Spleen (tissue), 11 donors: ENCODE measurements at regions not wholly inside any gene's neighbourhood (a gene's known extent, or its start where the extent isn't known, plus 50 kb on each side); places are given as distances from the start of the nearest gene placed in this dataset.

Experiments used
- DNase-seq: peaks from one replicate; pipeline ENCODE4 v3.0.0-alpha.2; 2020
- H3K27ac ChIP-seq, 8 donors: fragments of 200-600 bp; sonication (generic) in 7 of 8; 1 replicate in 4 of 8; 2 replicates in 4 of 8; pipeline versions ENCODE4 v1.5.0 to v1.8.0; 2016 to 2021; ENCODE audit warnings: inconsistent platforms in 4 of 8, mild to moderate bottlenecking in 4 of 8, moderate library complexity in 1 of 8
- H3K27me3 ChIP-seq, 7 donors: fragments of 200-600 bp; sonication (generic) in 6 of 7; replicated peaks in 1 of 7; 1 replicate in 4 of 7; 2 replicates in 3 of 7; pipeline versions ENCODE4 v1.5.0 to v1.8.0; 2016 to 2021; ENCODE audit warnings: inconsistent platforms in 3 of 7, mild to moderate bottlenecking in 1 of 7
- H3K36me3 ChIP-seq, 6 donors: fragments of 200-600 bp; sonication (generic) in 5 of 6; 1 replicate in 4 of 6; 2 replicates in 2 of 6; pipeline versions ENCODE4 v1.5.0 to v1.8.0; 2016 to 2021; ENCODE audit warnings: inconsistent platforms in 2 of 6
- H3K4me1 ChIP-seq, 6 donors: fragments of 200-600 bp; sonication (generic) in 5 of 6; 1 replicate in 3 of 6; 2 replicates in 3 of 6; pipeline versions ENCODE4 v1.5.0 to v1.8.0; 2016 to 2021; ENCODE audit warnings: inconsistent platforms in 3 of 6
- H3K4me3 ChIP-seq, 8 donors: fragments of 200-600 bp; sonication (generic) in 7 of 8; 1 replicate in 4 of 8; 2 replicates in 4 of 8; pipeline versions ENCODE4 v1.5.0 to v1.8.0; 2016 to 2021; ENCODE audit warnings: inconsistent platforms in 4 of 8, mild to moderate bottlenecking in 4 of 8, moderate library complexity in 2 of 8
- H3K9me3 ChIP-seq, 8 donors: fragments of 200-600 bp; sonication (generic) in 7 of 8; 1 replicate in 4 of 8; 2 replicates in 4 of 8; pipeline versions ENCODE4 v1.5.0 to v1.8.0; 2016 to 2021; ENCODE audit warnings: inconsistent platforms in 4 of 8
- CTCF ChIP-seq, 11 experiments: fragments of 200-600 bp in 7 of 11; fragments of 450-650 bp in 4 of 11; sonication (generic) in 4 of 11; IDR thresholded peaks in 8 of 11; conservative IDR thresholded peaks in 3 of 11; 1 replicate in 7 of 11; 2 replicates in 4 of 11; pipeline versions ENCODE4 v1.4.0 to v1.8.0; 2016 to 2021; ENCODE audit warnings: antibody characterized with exemption in 11 of 11, inconsistent platforms in 4 of 11, mild to moderate bottlenecking in 1 of 11
- POLR2A ChIP-seq, 3 donors: fragments of 450-650 bp; IDR thresholded peaks; one replicate each; pipeline ENCODE4 v1.5.1; 2017; ENCODE audit warnings: antibody characterized with exemption in 3 of 3, mild to moderate bottlenecking in 1 of 3
- POLR2AphosphoS5 ChIP-seq, 3 donors: sonication (generic); formaldehyde crosslinking; IDR thresholded peaks; one replicate each; pipeline ENCODE4 v1.5.1; 2017; ENCODE audit warnings: antibody characterized with exemption in 3 of 3
- WGBS, 5 donors: extraction: QIAGEN DNeasy Blood & Tissue Kit in 3 of 5; methylation state at CpG; one replicate each; pipeline versions ENCODE4 v1.1.5 to v1.1.7; 2013 to 2018; 5-methylcytosine and 5-hydroxymethylcytosine counted together
- intact Hi-C: fragments of 100-400 bp; cut with DNase I; formaldehyde crosslinking; loops from one replicate; pipeline ENCODE4 v1.15.0; 2023; ENCODE audit warnings: low total_unique reads
- donor health status: healthy with polysubstance abuse.
- donor health status: DM: no; HTN: no; CAD: no; lungs with moderate emphysema.
- donor health status: DM: no; HTN: no; CAD: no.
- donor health status: Bipolar disorder and iron deficiency.
- donor health status: healthy.
- donor health status: DM: no; HTN: no; CAD: no.
- donor health status: DM: yes; HTN: yes; CAD: no.

DNA sequence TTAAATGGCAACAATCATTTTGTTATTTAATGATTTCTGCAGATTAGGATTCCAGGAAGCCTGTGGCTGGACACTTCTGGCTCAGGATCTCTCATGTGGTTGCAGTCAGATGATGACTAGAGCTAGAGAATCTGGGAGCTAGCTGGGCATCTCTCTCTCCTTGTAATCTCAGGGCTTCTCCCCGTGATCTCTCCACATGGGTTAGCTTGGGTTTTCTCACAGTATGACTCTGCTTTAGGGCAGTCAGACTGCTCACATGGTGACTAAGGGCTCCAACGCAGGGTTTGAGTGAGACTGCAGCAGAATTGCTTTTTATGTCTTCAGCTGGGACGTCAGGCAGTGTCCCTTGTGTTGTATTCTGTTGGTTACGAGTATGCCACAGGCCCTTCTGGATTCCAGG is 361.4 kb downstream of the CBLL2 start:
- no peak for TF ChIP-seq CTCF (IDR thresholded peaks at IDR 0.05 in 8 of 11, conservative IDR thresholded peaks at IDR 0.05 in 3 of 11)
- no peak for TF ChIP-seq POLR2AphosphoS5 (IDR thresholded peaks at IDR 0.05)
- no peak for TF ChIP-seq POLR2A (IDR thresholded peaks at IDR 0.05)
- intact Hi-C loops = no loop called here

DNA sequence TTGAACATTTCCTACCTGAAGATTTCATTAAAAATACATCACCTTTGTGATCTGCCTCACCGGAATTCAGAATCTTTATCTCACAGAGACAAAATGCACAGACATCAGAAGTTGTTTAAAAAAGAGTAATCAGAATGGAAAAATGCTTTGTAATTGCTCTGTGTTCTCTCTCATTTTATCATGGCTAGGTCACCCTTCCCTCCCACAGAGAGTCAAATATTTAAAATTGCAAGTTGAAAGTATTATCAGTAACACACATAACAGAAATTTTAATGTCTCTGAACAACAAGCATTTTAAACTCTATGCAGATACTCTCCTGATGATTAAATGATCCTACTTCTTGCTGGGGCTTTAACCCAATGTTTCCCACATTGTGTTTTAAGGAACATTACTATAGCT is 362.0 kb downstream of the CBLL2 start:
- Histone ChIP-seq H3K4me1 (no peaks in the 10 kb centered on the region), H3K9me3 (no peaks in the 10 kb centered on the region), H3K27ac (no peak overlapping the region), H3K36me3 (no peaks in the 10 kb centered on the region), H3K4me3 (no peak overlapping the region), H3K27me3 (no peaks in the 10 kb centered on the region)
- intact Hi-C loops = no loop called here
- no peak for TF ChIP-seq CTCF (IDR thresholded peaks at IDR 0.05 in 8 of 11, conservative IDR thresholded peaks at IDR 0.05 in 3 of 11)
- no peak for TF ChIP-seq POLR2A (IDR thresholded peaks at IDR 0.05)
- TF ChIP-seq POLR2AphosphoS5 (IDR thresholded peaks at IDR 0.05) = no peak
- 67 to 91% (median 84%) methylated on average over 1 of the region's 1 CpG for WGBS, 5 donors
- DNase-seq = no peak

More for the DNA sequence above, 361.4 kb downstream of the CBLL2 start:
- Histone ChIP-seq H3K4me3 (no peak overlapping the region), H3K4me1 (no peaks in the 10 kb centered on the region), H3K27ac (no peak overlapping the region), H3K36me3 (no peaks in the 10 kb centered on the region), H3K9me3 (no peaks in the 10 kb centered on the region), H3K27me3 (no peaks in the 10 kb centered on the region)
- DNase-seq = no peak
- WGBS, 5 donors = 51 to 95% (median 79%) methylated on average over 4 of the region's 4 CpGs

GRCh38 chrX:22648281-22648680 is 351.5 kb upstream of the DDX53 start:
- TF ChIP-seq POLR2A (IDR thresholded peaks at IDR 0.05) = no peak
- no peak for TF ChIP-seq CTCF (IDR thresholded peaks at IDR 0.05 in 8 of 11, conservative IDR thresholded peaks at IDR 0.05 in 3 of 11)
- no peak for TF ChIP-seq POLR2AphosphoS5 (IDR thresholded peaks at IDR 0.05)
- intact Hi-C loops = no loop called here
- 59 to 80% (median 63%) methylated on average over 6 of the region's 6 CpGs for WGBS, 5 donors
- no peaks in the 10 kb centered on the region for H3K36me3 ChIP-seq
- H3K4me3 ChIP-seq = no peak overlapping the region
- H3K27me3 ChIP-seq = no peaks in the 10 kb centered on the region
- H3K9me3 ChIP-seq = no peaks in the 10 kb centered on the region
- DNase-seq = no peak
- no peaks in the 10 kb centered on the region for H3K4me1 ChIP-seq
- no peak overlapping the region for H3K27ac ChIP-seq

GRCh38 chrX:22650691-22651090 is 349.1 kb upstream of the DDX53 start:
- TF ChIP-seq CTCF (IDR thresholded peaks at IDR 0.05 in 8 of 11, conservative IDR thresholded peaks at IDR 0.05 in 3 of 11) (no peak), POLR2A (IDR thresholded peaks at IDR 0.05) (no peak), POLR2AphosphoS5 (IDR thresholded peaks at IDR 0.05) (no peak)
- H3K27me3 ChIP-seq = no peaks in the 10 kb centered on the region

More at GRCh38 chrX:22650691-22651090, 349.1 kb upstream of the DDX53 start:
- WGBS, 5 donors = 81 to 89% (median 84%) methylated on average over 5 of the region's 5 CpGs
- no peak overlapping the region for H3K27ac ChIP-seq
- DNase-seq = no peak
- no peaks in the 10 kb centered on the region for H3K36me3 ChIP-seq
- no peaks in the 10 kb centered on the region for H3K4me1 ChIP-seq
- no peaks in the 10 kb centered on the region for H3K9me3 ChIP-seq
- H3K4me3 ChIP-seq = no peak overlapping the region
- intact Hi-C loops = no loop called here
